Right atrium auricular region (tissue), 2 donors: ENCODE measurements at regions not wholly inside any gene's neighbourhood (a gene's known extent, or its start where the extent isn't known, plus 50 kb on each side); places are given as distances from the start of the nearest gene placed in this dataset.

Source experiments
- DNase-seq: peaks from one replicate; pipeline ENCODE4 v3.0.0-alpha.2; 2019; ENCODE audit warnings: low spot score
- H3K27ac ChIP-seq, 2 donors: fragments of 200-600 bp; sonication (generic); 1 replicate in 1 of 2; 2 replicates in 1 of 2; pipeline ENCODE4 v1.5.1; 2016 to 2019
- H3K27me3 ChIP-seq, 2 donors: fragments of 200-600 bp; sonication (generic); one replicate each; pipeline versions ENCODE4 v1.5.1 to v1.6.0; 2017 to 2019
- H3K36me3 ChIP-seq: fragments of 200-600 bp; sonication (generic); one replicate; pipeline ENCODE4 v1.5.1; 2016
- H3K4me1 ChIP-seq, 2 donors: fragments of 200-600 bp; sonication (generic); one replicate each; pipeline versions ENCODE4 v1.5.1 to v1.6.0; 2017 to 2019
- H3K4me3 ChIP-seq, 2 donors: fragments of 200-600 bp; sonication (generic); 1 replicate in 1 of 2; 2 replicates in 1 of 2; pipeline ENCODE4 v1.5.1; 2017 to 2019; ENCODE audit warnings: mild to moderate bottlenecking in 1 of 2, moderate library complexity in 1 of 2
- H3K9me3 ChIP-seq, 2 donors: fragments of 200-600 bp; sonication (generic); one replicate each; pipeline ENCODE4 v1.5.1; 2019
- TF ChIP-seq, protein P1 (sequence below), 2 donors: fragments of 200-600 bp; sonication (generic); IDR thresholded peaks; one replicate each; pipeline ENCODE4 v1.5.1; 2019; ENCODE audit warnings: antibody characterized with exemption in 2 of 2

DNA sequence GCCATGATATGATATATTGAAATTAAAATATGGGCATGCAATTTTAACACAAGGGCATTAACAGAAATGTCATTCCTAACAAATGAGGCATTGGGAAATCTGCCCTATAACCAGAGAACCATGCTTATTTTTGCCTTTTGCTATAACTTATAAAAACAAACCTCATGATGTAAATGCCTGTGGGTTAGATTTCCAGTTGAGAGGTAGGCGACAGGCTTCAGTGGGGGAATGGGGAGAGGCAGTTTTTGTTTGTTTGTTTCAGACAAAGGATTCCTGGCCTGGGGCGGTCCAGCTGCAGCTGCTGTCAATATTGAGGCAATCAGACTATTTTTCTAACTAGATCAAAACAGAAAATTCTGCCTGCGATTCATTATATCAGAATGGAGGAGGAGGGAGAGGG, 490.4 kb upstream of the CFAP20DC start:
- no peaks in the 10 kb centered on the region for H3K36me3 ChIP-seq
- H3K27ac ChIP-seq = no peak overlapping the region
- H3K27me3 ChIP-seq = no peaks in the 10 kb centered on the region
- peaks cover 0 to 4% of the 10 kb centered on the region in 2 donors for H3K4me1 ChIP-seq
- no peaks in the 10 kb centered on the region for H3K9me3 ChIP-seq
- DNase-seq = no peak
- TF ChIP-seq, protein P1, sequence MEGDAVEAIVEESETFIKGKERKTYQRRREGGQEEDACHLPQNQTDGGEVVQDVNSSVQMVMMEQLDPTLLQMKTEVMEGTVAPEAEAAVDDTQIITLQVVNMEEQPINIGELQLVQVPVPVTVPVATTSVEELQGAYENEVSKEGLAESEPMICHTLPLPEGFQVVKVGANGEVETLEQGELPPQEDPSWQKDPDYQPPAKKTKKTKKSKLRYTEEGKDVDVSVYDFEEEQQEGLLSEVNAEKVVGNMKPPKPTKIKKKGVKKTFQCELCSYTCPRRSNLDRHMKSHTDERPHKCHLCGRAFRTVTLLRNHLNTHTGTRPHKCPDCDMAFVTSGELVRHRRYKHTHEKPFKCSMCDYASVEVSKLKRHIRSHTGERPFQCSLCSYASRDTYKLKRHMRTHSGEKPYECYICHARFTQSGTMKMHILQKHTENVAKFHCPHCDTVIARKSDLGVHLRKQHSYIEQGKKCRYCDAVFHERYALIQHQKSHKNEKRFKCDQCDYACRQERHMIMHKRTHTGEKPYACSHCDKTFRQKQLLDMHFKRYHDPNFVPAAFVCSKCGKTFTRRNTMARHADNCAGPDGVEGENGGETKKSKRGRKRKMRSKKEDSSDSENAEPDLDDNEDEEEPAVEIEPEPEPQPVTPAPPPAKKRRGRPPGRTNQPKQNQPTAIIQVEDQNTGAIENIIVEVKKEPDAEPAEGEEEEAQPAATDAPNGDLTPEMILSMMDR (IDR thresholded peaks at IDR 0.05) = no peak
- H3K4me3 ChIP-seq = no peak overlapping the region

DNA sequence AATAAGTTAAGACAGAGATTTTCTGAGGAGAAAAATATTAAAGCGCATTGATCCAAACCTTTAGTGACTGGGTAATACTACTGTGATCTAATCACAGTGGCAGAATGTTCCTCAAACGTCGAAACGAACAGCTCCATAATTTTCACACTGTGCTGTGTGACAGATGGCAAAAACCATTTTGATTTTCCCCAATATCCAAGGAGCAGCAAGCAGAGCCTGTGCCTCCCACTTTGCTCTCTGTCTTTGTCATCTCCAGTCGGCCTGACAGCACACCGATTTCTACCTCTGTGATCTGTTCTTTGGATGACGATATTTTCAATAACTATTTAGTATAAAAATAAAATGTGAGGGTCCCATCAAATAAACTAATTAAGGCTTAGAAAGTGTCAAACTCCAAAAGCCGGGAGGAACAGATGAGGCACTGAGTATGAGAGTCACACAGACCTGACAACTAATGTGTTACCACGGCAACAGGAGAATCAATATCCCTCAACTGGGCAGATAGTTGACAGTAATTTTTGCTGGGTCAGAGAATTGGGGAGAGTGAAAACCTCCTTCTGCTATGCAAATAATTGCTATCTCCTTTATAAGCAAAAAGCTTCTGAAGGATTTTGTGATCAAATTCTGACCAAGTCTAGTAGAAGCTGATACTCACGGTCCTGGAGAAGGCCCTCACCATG, 489.1 kb upstream of the CFAP20DC start:
- no peaks in the 10 kb centered on the region for H3K9me3 ChIP-seq
- no peak overlapping the region for H3K4me3 ChIP-seq
- no peaks in the 10 kb centered on the region for H3K27me3 ChIP-seq
- DNase-seq = no peak
- no peak overlapping the region for H3K27ac ChIP-seq
- H3K36me3 ChIP-seq = no peaks in the 10 kb centered on the region
- peaks cover 0 to 4% of the 10 kb centered on the region in 2 donors for H3K4me1 ChIP-seq
- TF ChIP-seq, protein P1 (IDR thresholded peaks at IDR 0.05) = no peak

DNA sequence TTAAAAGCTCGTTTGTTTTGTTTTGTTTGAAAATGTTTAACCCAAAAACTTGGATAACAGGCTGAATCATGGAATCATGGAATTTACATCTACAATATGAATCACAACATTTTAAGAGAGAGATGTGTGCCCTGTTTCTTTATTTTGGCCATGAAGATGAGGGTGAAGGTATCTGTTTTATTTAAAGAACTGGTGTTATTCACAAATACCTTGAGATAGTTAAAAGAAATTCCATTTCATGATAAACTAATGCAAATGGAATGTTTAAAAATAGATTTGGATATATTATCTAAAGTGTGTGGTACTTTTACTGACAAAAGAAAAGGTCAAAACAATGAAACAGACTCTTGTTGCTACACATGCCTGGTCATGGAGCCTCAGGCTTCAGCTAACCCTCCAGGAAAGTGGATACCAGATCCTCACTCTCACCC, 486.0 kb upstream of the CFAP20DC start:
- Histone ChIP-seq H3K9me3 (no peaks in the 10 kb centered on the region), H3K4me3 (no peak overlapping the region), H3K27me3 (no peaks in the 10 kb centered on the region), H3K27ac (peak overlapping the region in 1 of 2 donors; percentile 7), H3K4me1 (peaks cover 0 to 4% of the 10 kb centered on the region in 2 donors), H3K36me3 (no peaks in the 10 kb centered on the region)
- TF ChIP-seq, protein P1 (IDR thresholded peaks at IDR 0.05) = no peak
- DNase-seq = no peak

DNA sequence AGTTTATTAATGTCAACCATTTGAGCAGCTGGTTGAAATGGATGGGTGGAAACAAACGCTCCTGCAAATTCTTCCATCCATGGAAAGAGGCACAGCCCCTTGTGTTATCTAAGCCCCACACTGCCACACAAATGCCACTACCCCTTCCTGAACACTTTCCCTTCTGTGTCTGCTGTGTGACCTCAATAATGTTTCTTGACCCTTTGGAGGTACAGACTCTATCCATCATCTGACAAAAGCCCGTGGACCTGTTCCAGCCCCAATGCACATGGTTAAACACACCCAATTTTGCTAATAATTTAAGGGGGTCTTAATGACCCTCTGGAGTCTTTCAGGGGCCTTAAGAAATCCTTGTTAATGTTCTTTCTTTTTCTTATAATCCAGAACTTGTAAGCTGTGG, 482.2 kb upstream of the CFAP20DC start:
- H3K27me3 ChIP-seq = no peaks in the 10 kb centered on the region
- H3K9me3 ChIP-seq = no peaks in the 10 kb centered on the region
- H3K36me3 ChIP-seq = no peaks in the 10 kb centered on the region
- no peak for DNase-seq
- peaks cover 0 to 4% of the 10 kb centered on the region in 2 donors for H3K4me1 ChIP-seq
- H3K27ac ChIP-seq = no peak overlapping the region
- no peak overlapping the region for H3K4me3 ChIP-seq
- TF ChIP-seq, protein P1 (IDR thresholded peaks at IDR 0.05) = no peak

DNA sequence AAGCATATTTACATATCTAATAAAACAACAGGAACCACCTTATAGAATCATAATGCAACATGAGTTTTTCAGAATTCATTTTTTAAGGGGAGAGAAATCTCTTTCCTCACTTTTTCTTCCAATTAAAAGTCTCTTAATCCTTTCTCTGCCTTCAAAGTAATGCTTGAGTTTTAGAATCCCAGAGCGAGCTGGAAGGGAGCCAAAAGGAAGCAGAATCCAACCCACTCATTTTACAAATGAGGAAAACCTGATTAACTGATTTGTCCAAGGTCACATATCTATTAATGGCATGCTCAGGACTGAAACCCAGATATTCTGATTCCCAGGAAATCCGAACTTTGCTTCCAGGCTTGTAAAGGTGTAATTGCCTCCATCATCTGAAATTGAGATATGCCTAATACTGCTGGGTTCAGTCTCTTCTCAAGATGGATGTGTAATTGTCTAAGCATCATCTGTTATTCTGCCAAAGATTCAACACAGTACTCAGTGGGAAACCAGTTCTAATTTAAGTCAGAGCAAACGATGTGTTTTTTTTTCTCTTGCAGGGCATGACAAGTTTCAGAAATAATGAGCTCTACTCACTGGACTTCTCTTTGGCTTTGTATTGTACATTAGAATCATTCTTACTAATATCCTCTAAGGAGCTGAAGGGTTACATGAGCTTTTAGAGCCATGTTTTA, 481.4 kb upstream of the CFAP20DC start:
- no peak overlapping the region for H3K27ac ChIP-seq
- TF ChIP-seq, protein P1 (IDR thresholded peaks at IDR 0.05) = no peak
- H3K36me3 ChIP-seq = no peaks in the 10 kb centered on the region
- no peaks in the 10 kb centered on the region for H3K27me3 ChIP-seq
- H3K9me3 ChIP-seq = no peaks in the 10 kb centered on the region
- H3K4me3 ChIP-seq = no peak overlapping the region
- no peak for DNase-seq
- H3K4me1 ChIP-seq = peaks cover 0 to 1% of the 10 kb centered on the region in 2 donors
